K562 (cell line): ENCODE measurements at regions not wholly inside any gene's neighbourhood (a gene's known extent, or its start where the extent isn't known, plus 50 kb on each side); places are given as distances from the start of the nearest gene placed in this dataset.

ENCODE experiments used
- ATAC-seq: fragments of 200-7000 bp; cut with Tn5 transposase; 3 replicates; pipeline ENCODE4 v1.9.1; 2020; ENCODE audit warnings: moderate library complexity
- BruUV-seq: library from RNA; stranded (reverse); fragments of 400-500 nt; replicated peaks from 2 replicates; lab custom pipeline; 2021; lab: Mats Ljungman, UMichigan
- CTCF ChIA-PET: fragments of 300-600 bp; formaldehyde crosslinking; extraction: SDS; loops from one replicate; lab custom pipeline; 2021; ENCODE audit warnings: low intra/inter-chr PET ratio; lab: Yijun Ruan, JAX
- POLR2A ChIA-PET: fragments of 300-600, 350-650 bp; sonication (Branson Sonifier 250); formaldehyde crosslinking; extraction: SDS; loops from one replicate; lab custom pipeline; 2021; ENCODE audit warnings: antibody characterized with exemption, inconsistent platforms; lab: Yijun Ruan, JAX
- DNase-seq, 4 experiments: peaks; one replicate each; pipeline versions ENCODE4 v3.0.0 to v3.0.0-alpha.2; 2011 to 2018; ENCODE audit warnings: low spot score in 3 of 4, mixed read lengths in 3 of 4; ENCODE audit errors: extremely low read depth in 1 of 4
- FAIRE-seq: peaks from 2 replicates; lab custom pipeline; 2011; peaks lifted over from hg19 to GRCh38; lab: Jason Lieb, UNC
- H2AFZ ChIP-seq: 2 replicates; pipeline ENCODE4 v1.6.0; 2011; ENCODE audit warnings: low read depth, low read length, control low read depth, inconsistent platforms
- H3K27ac ChIP-seq: fragments of 200-600 bp; 3 replicates; pipeline ENCODE4 v1.8.0; 2011; ENCODE audit warnings: low read depth, mild to moderate bottlenecking, control low read depth, inconsistent platforms, low read length, moderate library complexity, mixed read lengths; ENCODE audit errors: extremely low read depth
- H3K27me3 ChIP-seq, 2 experiments: fragments of 300-600 bp in 1 of 2; 2 replicates in 1 of 2; 3 replicates in 1 of 2; pipeline versions ENCODE4 v1.6.0 to v1.8.0; 2011; ENCODE audit warnings: inconsistent platforms in 2 of 2, low read length in 2 of 2, mild to moderate bottlenecking in 1 of 2, mixed read lengths in 1 of 2, moderate library complexity in 1 of 2; ENCODE audit not compliant: control insufficient read depth in 2 of 2, insufficient read depth in 2 of 2
- H3K36me3 ChIP-seq: fragments of 300-600 bp; 3 replicates; pipeline ENCODE4 v1.8.0; 2011; ENCODE audit warnings: mild to moderate bottlenecking, low read length, inconsistent platforms; ENCODE audit not compliant: control insufficient read depth, insufficient read depth
- H3K4me1 ChIP-seq, 2 experiments: fragments of 200-600 bp in 1 of 2; replicated peaks in 1 of 2; 2 replicates in 1 of 2; 3 replicates in 1 of 2; pipeline versions ENCODE4 v1.5.1 to v1.8.0; 2011; ENCODE audit warnings: inconsistent platforms in 2 of 2, low read length in 2 of 2, mild to moderate bottlenecking in 1 of 2, mixed read lengths in 1 of 2, moderate library complexity in 1 of 2; ENCODE audit not compliant: control insufficient read depth in 2 of 2, insufficient read depth in 2 of 2
- H3K4me2 ChIP-seq: 2 replicates; pipeline ENCODE4 v1.6.1; 2011; ENCODE audit warnings: low read length, control low read depth, inconsistent platforms, mixed read lengths; ENCODE audit not compliant: insufficient read depth
- H3K4me3 ChIP-seq: fragments of 200-600 bp; sonication (generic), shearing (Covaris generic); 2 replicates; pipeline ENCODE4 v1.5.1; 2016; ENCODE audit warnings: control low read depth, inconsistent platforms
- H3K79me2 ChIP-seq: fragments of 200-600 bp; 3 replicates; pipeline ENCODE4 v1.8.0; 2011; ENCODE audit warnings: low read length, inconsistent platforms; ENCODE audit not compliant: control insufficient read depth, insufficient read depth
- H3K9ac ChIP-seq, 2 experiments: 2 replicates each; pipeline versions ENCODE4 v1.6.0 to v1.6.1; 2011; ENCODE audit warnings: low read depth in 2 of 2, low read length in 2 of 2, control low read depth in 1 of 2, inconsistent platforms in 1 of 2, mild to moderate bottlenecking in 1 of 2, mixed read lengths in 1 of 2; ENCODE audit not compliant: insufficient read depth in 1 of 2
- H3K9me1 ChIP-seq: one replicate; pipeline ENCODE4 v1.6.0; 2011; ENCODE audit warnings: inconsistent platforms, mild to moderate bottlenecking, low read length, moderate library complexity; ENCODE audit not compliant: control insufficient read depth, insufficient read depth
- H3K9me3 ChIP-seq: replicated peaks from 2 replicates; pipeline ENCODE4 v1.5.1; 2011; ENCODE audit warnings: low read depth, low read length, inconsistent platforms; ENCODE audit not compliant: control insufficient read depth, insufficient read depth
- H4K20me1 ChIP-seq: replicated peaks from 2 replicates; pipeline ENCODE4 v1.6.1; 2011; ENCODE audit warnings: low read length, inconsistent platforms, mixed read lengths; ENCODE audit not compliant: control insufficient read depth, insufficient read depth
- HDAC1 ChIP-seq, 2 experiments: fragments of 450-650 bp; IDR thresholded peaks; 2 replicates each; pipeline ENCODE4 v1.6.1; 2016 to 2017; ENCODE audit warnings: inconsistent platforms in 1 of 2, mild to moderate bottlenecking in 1 of 2, moderate library complexity in 1 of 2
- NCOA6 ChIP-seq: fragments of 450-650 bp; IDR thresholded peaks from 2 replicates; pipeline ENCODE4 v1.6.1; 2017; ENCODE audit warnings: mild to moderate bottlenecking
- POU5F1 ChIP-seq: fragments of 150-350 bp; IDR thresholded peaks from 2 replicates; pipeline ENCODE4 v1.6.1; 2014; ENCODE audit warnings: borderline replicate concordance, low read length, low read depth, mild to moderate bottlenecking; ENCODE audit not compliant: partially characterized antibody
- PRPF4 ChIP-seq: fragments of 200-400 bp; formaldehyde crosslinking; IDR thresholded peaks from one replicate; pipeline ENCODE4 v1.6.1; 2017; ENCODE audit warnings: low read length, low read depth, mild to moderate bottlenecking; ENCODE audit not compliant: insufficient read depth, poor library complexity, severe bottlenecking
- SAFB ChIP-seq: fragments of 200-400 bp; formaldehyde crosslinking; IDR thresholded peaks from 2 replicates; pipeline ENCODE4 v1.6.1; 2017; ENCODE audit warnings: low read depth, low read length, borderline replicate concordance
- SRF ChIP-seq, 2 experiments: fragments of 250-450, 450-650 bp in 1 of 2; sonication (Bioruptor Pico) in 1 of 2; sonication (generic) in 1 of 2; formaldehyde crosslinking; IDR thresholded peaks; 2 replicates each; pipeline versions ENCODE4 v1.5.0 to v1.5.1; 2020 to 2022; ENCODE audit warnings: mild to moderate bottlenecking in 1 of 2, missing genetic modification reagents in 1 of 2
- TBL1XR1 ChIP-seq, 2 experiments: IDR thresholded peaks; 2 replicates each; pipeline ENCODE4 v1.6.1; 2012; ENCODE audit warnings: improper control_type of control experiment in 2 of 2, low read length in 2 of 2, mild to moderate bottlenecking in 1 of 2
- ZNF143 ChIP-seq: sonication (generic); formaldehyde crosslinking; IDR thresholded peaks from 2 replicates; pipeline ENCODE4 v1.9.0; 2022; ENCODE audit warnings: mild to moderate bottlenecking, missing genetic modification reagents
- WGBS: fragments of 100-300 bp; shearing (Covaris generic); methylation state at CpG from one replicate; pipeline ENCODE4 v1.1.6; 2016; ENCODE audit warnings: low coverage, mixed read lengths; ENCODE audit not compliant: insufficient coverage; ENCODE audit errors: missing lambda C conversion rate; 5-methylcytosine and 5-hydroxymethylcytosine counted together
- in situ Hi-C: fragments of 300-500 bp; cut with MboI; formaldehyde crosslinking; loops from 4 replicates; pipeline ENCODE4 v1.15.0; 2018; ENCODE audit warnings: inconsistent platforms, mixed read lengths
- intact Hi-C: fragments of 100-400 bp; cut with micrococcal nuclease; formaldehyde crosslinking; loops from 2 replicates; pipeline ENCODE4 v1.14.2; 2022

DNA sequence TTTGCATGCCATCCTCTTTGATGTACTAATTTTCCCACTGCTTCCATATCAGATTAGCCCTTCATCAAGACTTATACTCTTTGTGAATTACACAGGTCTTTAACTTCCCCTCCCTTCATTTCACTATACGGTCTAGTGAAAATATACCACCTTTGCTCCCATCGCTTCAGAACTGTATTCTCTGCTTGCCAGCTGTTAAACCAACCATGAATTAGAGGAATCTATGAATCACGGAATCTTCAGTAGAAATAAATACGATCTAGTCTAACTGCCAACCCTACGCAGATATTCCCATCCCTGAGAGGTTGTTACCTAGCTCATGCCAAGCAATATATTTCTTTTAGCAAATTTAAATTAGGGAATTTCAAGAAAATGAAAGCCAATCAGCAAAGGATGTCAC is 177.8 kb upstream of the MPPED2 start:
- BruUV-seq = no TSS peak
- Histone ChIP-seq H3K4me2 (no peak overlapping the region), H3K36me3 (no peaks in the 10 kb centered on the region), H4K20me1 (no peaks in the 10 kb centered on the region), H3K9me3 (no peaks in the 10 kb centered on the region), H3K27me3 (no peaks in the 10 kb centered on the region), H3K9me1 (no peaks in the 10 kb centered on the region), H3K9ac (no peak overlapping the region), H2AFZ (no peak overlapping the region), H3K4me1 (no peaks in the 10 kb centered on the region), H3K79me2 (no peaks in the 10 kb centered on the region), H3K27ac (no peak overlapping the region), H3K4me3 (no peak overlapping the region)
- DNase-seq (no peak), ATAC-seq (no peak), FAIRE-seq (no peak)
- POLR2A ChIA-PET = no interaction called here
- WGBS = 5% methylated on average over 5 of the region's 5 CpGs
- CTCF ChIA-PET = no interaction called here
- TF ChIP-seq POU5F1 (no peak), PRPF4 (no peak), TBL1XR1 (IDR thresholded peaks at IDR 0.05; ENCODE audit: low read length in 2 of 2) (no peak), HDAC1 (IDR thresholded peaks at IDR 0.05) (no peak), NCOA6 (no peak), SAFB (no peak), SRF (CRISPR knock-in tag; IDR thresholded peaks at IDR 0.05) (no peak), ZNF143 (CRISPR knock-in tag) (no peak)
- in situ Hi-C loops (no loop called here), intact Hi-C loops (no loop called here)
